GM19372 (cell line): ENCODE measurements at regions not wholly inside any gene's neighbourhood (a gene's known extent, or its start where the extent isn't known, plus 50 kb on each side); places are given as distances from the start of the nearest gene placed in this dataset.
"Not testable (repeated sequence)": the region's sequence is repeated elsewhere in the genome, so short reads cannot be mapped to it uniquely, and the experiment has no call there.

ENCODE experiments used
- ATAC-seq: cut with Tn5 transposase; IDR thresholded peaks from one replicate; pipeline ENCODE4 v1.9.1; 2021; ENCODE audit warnings: mild to moderate bottlenecking, low read depth, moderate library complexity; ENCODE audit not compliant: unreplicated experiment

- ATAC-seq: no peak
Measured at GRCh38 chr18:68391801-68392200, 323.1 kb downstream of the TMX3 start.

GRCh38 chr18:68387246-68387645 lies 327.7 kb downstream of the TMX3 start:
- no peak for ATAC-seq

- not testable (repeated sequence) for ATAC-seq
Measured at GRCh38 chr18:68383979-68384378, 330.9 kb downstream of the TMX3 start.

- ATAC-seq: no peak
Measured at GRCh38 chr18:68376926-68377325, 338.0 kb downstream of the TMX3 start.

GRCh38 chr18:68362907-68363306 lies 352.0 kb downstream of the TMX3 start:
- no peak for ATAC-seq

GRCh38 chr18:68355637-68356036 lies 359.3 kb downstream of the TMX3 start:
- no peak for ATAC-seq

GRCh38 chr18:68354176-68354575 lies 360.7 kb downstream of the TMX3 start:
- no peak for ATAC-seq

GRCh38 chr18:68342039-68342659 lies 372.8 kb downstream of the TMX3 start:
- no peak for ATAC-seq

GRCh38 chr18:68340606-68341005 lies 374.3 kb downstream of the TMX3 start:
- ATAC-seq: no peak

GRCh38 chr18:68330658-68331057 lies 384.2 kb downstream of the TMX3 start:
- no peak for ATAC-seq

GRCh38 chr18:68323921-68324320 lies 391.0 kb downstream of the TMX3 start:
- no peak for ATAC-seq

- ATAC-seq: no peak
Measured at GRCh38 chr18:68316636-68317035, 398.3 kb downstream of the TMX3 start.

GRCh38 chr18:68314403-68314802 lies 400.5 kb downstream of the TMX3 start:
- no peak for ATAC-seq

- ATAC-seq: no peak
Measured at GRCh38 chr18:68301441-68301840, 413.5 kb downstream of the TMX3 start.

- no peak for ATAC-seq
Measured at GRCh38 chr18:68299906-68300305, 415.0 kb downstream of the TMX3 start.

- ATAC-seq: no peak
Measured at GRCh38 chr18:68298330-68298729, 416.6 kb downstream of the TMX3 start.

GRCh38 chr18:68288408-68288807 lies 426.5 kb downstream of the TMX3 start:
- ATAC-seq: no peak

GRCh38 chr18:68284236-68284780 lies 430.6 kb downstream of the TMX3 start:
- ATAC-seq: no peak

- ATAC-seq: no peak
Measured at GRCh38 chr18:68283834-68284233, 431.1 kb downstream of the TMX3 start.

GRCh38 chr18:68282232-68282631 lies 432.7 kb downstream of the TMX3 start:
- no peak for ATAC-seq

GRCh38 chr18:68275616-68276015 lies 439.3 kb downstream of the TMX3 start:
- ATAC-seq: no peak

- no peak for ATAC-seq
Measured at GRCh38 chr18:68270017-68270416, 444.9 kb downstream of the TMX3 start.

GRCh38 chr18:68267583-68267982 lies 447.3 kb downstream of the TMX3 start:
- ATAC-seq: no peak
